Activated T-cell treated with anti-CD3 and anti-CD28 coated beads, Interleukin-2, amount 50 U/mL, for 72 hours (primary cell): ENCODE measurements at regions not wholly inside any gene's neighbourhood (a gene's known extent, or its start where the extent isn't known, plus 50 kb on each side); places are given as distances from the start of the nearest gene placed in this dataset.
"Not testable (repeated sequence)": the region's sequence is repeated elsewhere in the genome, so short reads cannot be mapped to it uniquely, and the experiment has no call there.

Experiments
- ATAC-seq, 2 donors: fragments of 150-1000 bp; cut with Tn5 transposase; replicated peaks in 1 of 2; 2 replicates each; pipeline ENCODE4 v1.10.0; 2021; ENCODE audit warnings: moderate library complexity in 2 of 2, mild to moderate bottlenecking in 1 of 2
- DNase-seq, 2 donors: peaks; one replicate each; pipeline ENCODE4 v3.0.0; 2021 to 2022; ENCODE audit warnings: mixed read lengths in 1 of 2
- H3K27ac Mint-ChIP-seq: one replicate; pipeline ENCODE4 v1.8.0; 2022; ENCODE audit warnings: mild to moderate bottlenecking, moderate library complexity, mixed read lengths
- H3K27me3 Mint-ChIP-seq: one replicate; pipeline ENCODE4 v1.8.0; 2022; ENCODE audit warnings: low read depth, mixed read lengths
- H3K36me3 Mint-ChIP-seq, 2 donors: one replicate each; pipeline ENCODE4 v1.8.0; 2022; ENCODE audit warnings: mixed read lengths in 2 of 2, mild to moderate bottlenecking in 1 of 2; ENCODE audit not compliant: insufficient read depth in 2 of 2
- H3K4me1 Mint-ChIP-seq: one replicate; pipeline ENCODE4 v1.8.0; 2022; ENCODE audit warnings: low read depth, mixed read lengths
- H3K4me3 Mint-ChIP-seq, 2 donors: one replicate each; pipeline ENCODE4 v1.8.0; 2022; ENCODE audit warnings: mild to moderate bottlenecking in 2 of 2, mixed read lengths in 2 of 2, moderate library complexity in 2 of 2
- H3K9me3 Mint-ChIP-seq, 2 donors: one replicate each; pipeline ENCODE4 v1.8.0; 2022; ENCODE audit warnings: mixed read lengths in 2 of 2

- H3K36me3 Mint-ChIP-seq, result peaks cover 2% of the 10 kb centered on the region in 2 donors
- DNase-seq (no peak), ATAC-seq (no peak)
- peaks cover 9 to 10% of the 10 kb centered on the region in 2 donors for H3K9me3 Mint-ChIP-seq
- H3K4me3 Mint-ChIP-seq, result no peak overlapping the region
- no peaks in the 10 kb centered on the region for H3K27me3 Mint-ChIP-seq
- H3K27ac Mint-ChIP-seq, result no peak overlapping the region
- no peaks in the 10 kb centered on the region for H3K4me1 Mint-ChIP-seq
Observed at GRCh38 chr5:90047113-90047512, 362.4 kb downstream of the CETN3 start.

DNA sequence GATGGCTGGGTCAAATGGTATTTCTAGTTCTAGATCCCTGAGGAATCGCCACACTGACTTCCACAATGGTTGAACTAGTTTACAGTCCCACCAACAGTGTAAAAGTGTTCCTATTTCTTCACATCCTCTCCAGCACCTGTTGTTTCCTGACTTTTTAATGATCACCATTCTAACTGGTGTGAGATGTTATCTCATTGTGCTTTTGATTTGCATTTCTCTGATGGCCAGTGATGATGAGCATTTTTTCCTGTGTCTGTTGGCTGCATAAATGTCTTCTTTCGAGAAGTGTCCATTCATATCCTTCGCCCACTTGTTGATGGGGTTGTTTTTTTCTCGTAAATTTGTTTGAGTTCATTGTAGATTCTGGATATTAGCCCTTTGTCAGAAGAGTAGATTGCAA, 369.5 kb downstream of the CETN3 start:
- not testable (repeated sequence) for H3K36me3 Mint-ChIP-seq, H3K27ac Mint-ChIP-seq, H3K27me3 Mint-ChIP-seq, H3K4me1 Mint-ChIP-seq, DNase-seq, ATAC-seq, H3K4me3 Mint-ChIP-seq
- peaks cover 13 to 16% of the 10 kb centered on the region in 2 donors for H3K9me3 Mint-ChIP-seq

DNA sequence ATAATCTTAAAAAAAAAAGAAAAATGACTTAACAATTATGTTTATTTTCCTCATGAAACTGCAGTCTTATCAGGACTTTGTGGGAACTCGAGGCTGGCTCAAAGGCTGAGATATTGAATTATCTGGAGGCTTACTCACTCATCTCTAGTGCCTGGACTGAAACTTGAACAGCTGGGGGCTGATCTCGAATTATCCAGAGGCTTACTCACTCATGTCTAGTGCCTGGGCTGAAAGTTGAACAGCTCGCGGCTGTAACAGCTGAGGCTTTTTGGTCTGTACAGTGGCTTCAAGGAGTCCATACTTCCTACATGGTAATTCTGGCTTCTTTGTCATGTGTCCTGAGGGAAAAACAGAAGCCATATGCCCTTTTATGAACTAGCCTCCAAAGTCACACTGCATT, 371.9 kb downstream of the CETN3 start:
- ATAC-seq (no peak), DNase-seq (no peak)
- no peak overlapping the region for H3K27ac Mint-ChIP-seq
- H3K27me3 Mint-ChIP-seq, result no peaks in the 10 kb centered on the region
- peaks cover 16 to 25% of the 10 kb centered on the region in 2 donors for H3K9me3 Mint-ChIP-seq
- peaks cover 0 to 4% of the 10 kb centered on the region in 2 donors for H3K36me3 Mint-ChIP-seq
- no peak overlapping the region for H3K4me3 Mint-ChIP-seq
- H3K4me1 Mint-ChIP-seq, result no peaks in the 10 kb centered on the region

- DNase-seq (no peak), ATAC-seq (no peak)
- H3K27me3 Mint-ChIP-seq, result no peaks in the 10 kb centered on the region
- H3K4me3 Mint-ChIP-seq, result no peak overlapping the region
- no peaks in the 10 kb centered on the region for H3K4me1 Mint-ChIP-seq
- H3K9me3 Mint-ChIP-seq, result peaks cover 2 to 3% of the 10 kb centered on the region in 2 donors
- H3K27ac Mint-ChIP-seq, result no peak overlapping the region
- H3K36me3 Mint-ChIP-seq, result no peaks in the 10 kb centered on the region
Observed at GRCh38 chr5:90022711-90023053, 386.9 kb downstream of the CETN3 start.

DNA sequence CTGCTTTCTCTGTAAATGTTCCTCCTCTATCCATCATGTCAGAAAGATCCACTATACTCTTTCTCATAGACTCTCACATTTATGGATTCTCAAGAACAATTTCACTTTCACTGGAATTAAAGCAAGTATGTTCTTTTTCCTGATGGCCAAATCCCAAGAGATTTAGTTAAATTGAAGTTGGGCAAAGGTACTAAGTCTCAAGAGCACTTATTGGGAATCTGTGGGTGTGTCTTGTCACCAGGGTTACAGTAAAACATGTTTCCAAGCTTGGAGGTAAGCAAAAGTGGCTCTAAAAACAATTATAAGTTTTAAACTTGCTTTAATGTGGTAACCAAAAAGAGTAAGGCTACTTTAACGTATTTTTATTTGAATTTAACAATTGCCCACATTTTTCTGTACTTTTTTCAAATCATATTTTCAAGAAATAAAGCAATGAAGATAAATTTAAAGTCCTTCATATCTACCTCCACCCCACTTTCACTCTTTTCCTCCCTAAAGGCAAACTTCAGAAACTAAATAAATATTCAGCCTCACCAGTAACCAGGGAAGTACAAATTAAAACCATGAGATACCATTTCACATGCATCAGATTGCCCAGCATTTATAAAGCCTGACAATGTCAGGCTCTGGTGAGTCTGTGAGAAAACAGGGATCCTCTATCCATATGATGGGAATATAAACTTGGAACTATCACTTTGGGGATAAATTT, 387.4 kb downstream of the CETN3 start:
- Mint-ChIP-seq H3K4me3 (no peak overlapping the region), H3K27ac (no peak overlapping the region), H3K27me3 (no peaks in the 10 kb centered on the region), H3K36me3 (no peaks in the 10 kb centered on the region), H3K4me1 (no peaks in the 10 kb centered on the region), H3K9me3 (peaks cover 2 to 3% of the 10 kb centered on the region in 2 donors)
- DNase-seq, result no peak
- ATAC-seq, result no peak

- H3K9me3 Mint-ChIP-seq, result peaks cover 0 to 2% of the 10 kb centered on the region in 2 donors
- no peak overlapping the region for H3K27ac Mint-ChIP-seq
- no peak for ATAC-seq
- H3K27me3 Mint-ChIP-seq, result no peaks in the 10 kb centered on the region
- H3K4me3 Mint-ChIP-seq, result no peak overlapping the region
- no peaks in the 10 kb centered on the region for H3K4me1 Mint-ChIP-seq
- H3K36me3 Mint-ChIP-seq, result no peaks in the 10 kb centered on the region
- DNase-seq, result no peak
Observed at GRCh38 chr5:90020575-90021538, 388.7 kb downstream of the CETN3 start.

DNA sequence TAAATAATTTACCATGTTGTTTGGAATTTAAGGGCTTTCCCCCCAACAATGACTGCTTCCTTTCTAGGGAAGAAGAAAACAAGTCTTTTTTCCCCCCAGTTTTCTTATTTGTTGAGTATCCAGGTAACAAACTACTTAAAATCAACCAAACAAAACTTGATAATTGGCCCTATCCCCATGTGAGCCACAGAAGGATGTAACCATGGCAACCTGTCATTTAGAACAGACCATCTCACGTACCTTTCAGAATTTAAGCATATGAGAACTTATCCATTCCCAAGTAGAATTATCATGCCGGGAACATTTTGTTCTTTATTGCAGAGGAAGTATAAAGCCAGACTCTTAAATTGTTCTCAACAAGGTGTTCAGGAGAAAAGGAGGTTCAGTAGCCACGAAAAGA, 392.3 kb downstream of the CETN3 start:
- H3K9me3 Mint-ChIP-seq, result peaks cover 0 to 5% of the 10 kb centered on the region in 2 donors
- no peak overlapping the region for H3K27ac Mint-ChIP-seq
- no peak overlapping the region for H3K4me3 Mint-ChIP-seq
- ATAC-seq (no peak), DNase-seq (no peak)
- no peaks in the 10 kb centered on the region for H3K4me1 Mint-ChIP-seq
- no peaks in the 10 kb centered on the region for H3K27me3 Mint-ChIP-seq
- H3K36me3 Mint-ChIP-seq, result no peaks in the 10 kb centered on the region

DNA sequence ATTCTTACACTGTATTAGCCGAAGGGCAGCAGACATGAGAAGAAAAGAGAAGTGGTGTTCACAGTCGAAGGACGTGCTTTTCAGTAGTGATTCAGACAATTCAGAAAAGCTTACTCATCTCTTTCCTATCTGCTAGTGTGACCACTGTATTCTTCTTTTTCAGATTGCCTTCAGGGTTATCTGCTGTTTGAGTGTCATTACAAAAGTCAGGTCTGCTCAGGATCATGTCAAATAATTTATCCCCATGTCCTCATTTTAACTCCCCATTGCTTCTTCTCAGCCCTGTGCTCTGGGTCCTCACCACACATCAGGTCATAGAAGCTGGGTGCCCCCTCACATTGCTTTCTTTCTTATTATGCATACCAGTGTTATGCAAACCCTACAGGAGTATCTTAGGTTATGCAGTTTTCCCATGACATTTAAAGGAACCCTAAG, 394.0 kb downstream of the CETN3 start:
- Mint-ChIP-seq H3K4me3 (no peak overlapping the region), H3K9me3 (peaks cover 0 to 3% of the 10 kb centered on the region in 2 donors), H3K4me1 (no peaks in the 10 kb centered on the region), H3K27ac (no peak overlapping the region), H3K36me3 (no peaks in the 10 kb centered on the region), H3K27me3 (no peaks in the 10 kb centered on the region)
- ATAC-seq (no peak), DNase-seq (no peak)

GRCh38 chr5:90014420-90014819, 395.1 kb downstream of the CETN3 start:
- DNase-seq (no peak), ATAC-seq (no peak)
- Mint-ChIP-seq H3K36me3 (no peaks in the 10 kb centered on the region), H3K4me1 (no peaks in the 10 kb centered on the region), H3K4me3 (no peak overlapping the region), H3K27ac (no peak overlapping the region), H3K9me3 (peaks cover 0 to 3% of the 10 kb centered on the region in 2 donors), H3K27me3 (no peaks in the 10 kb centered on the region)

DNA sequence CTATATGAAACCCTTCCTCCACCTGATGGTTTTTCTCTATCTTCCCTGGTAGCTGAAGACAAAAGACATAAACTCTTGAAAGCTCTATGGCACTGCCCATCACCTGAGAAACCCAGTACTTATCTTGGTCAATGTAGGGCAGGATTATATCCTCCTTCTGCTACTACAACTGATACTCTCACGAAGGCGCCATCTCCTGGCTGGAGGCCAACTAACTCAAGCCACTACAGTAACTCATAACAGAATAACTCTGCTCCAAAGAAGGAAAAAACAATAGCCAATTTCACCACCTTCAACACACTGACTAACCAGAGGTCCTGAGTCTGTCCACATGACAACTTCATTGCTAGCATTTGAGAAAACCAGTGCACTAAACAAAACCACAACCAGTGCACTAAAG, 409.2 kb downstream of the CETN3 start:
- no peak for ATAC-seq
- Mint-ChIP-seq H3K4me3 (no peak overlapping the region), H3K9me3 (peaks cover 2 to 8% of the 10 kb centered on the region in 2 donors), H3K27me3 (no peaks in the 10 kb centered on the region), H3K36me3 (no peaks in the 10 kb centered on the region), H3K4me1 (no peaks in the 10 kb centered on the region), H3K27ac (no peak overlapping the region)
- no peak for DNase-seq

DNA sequence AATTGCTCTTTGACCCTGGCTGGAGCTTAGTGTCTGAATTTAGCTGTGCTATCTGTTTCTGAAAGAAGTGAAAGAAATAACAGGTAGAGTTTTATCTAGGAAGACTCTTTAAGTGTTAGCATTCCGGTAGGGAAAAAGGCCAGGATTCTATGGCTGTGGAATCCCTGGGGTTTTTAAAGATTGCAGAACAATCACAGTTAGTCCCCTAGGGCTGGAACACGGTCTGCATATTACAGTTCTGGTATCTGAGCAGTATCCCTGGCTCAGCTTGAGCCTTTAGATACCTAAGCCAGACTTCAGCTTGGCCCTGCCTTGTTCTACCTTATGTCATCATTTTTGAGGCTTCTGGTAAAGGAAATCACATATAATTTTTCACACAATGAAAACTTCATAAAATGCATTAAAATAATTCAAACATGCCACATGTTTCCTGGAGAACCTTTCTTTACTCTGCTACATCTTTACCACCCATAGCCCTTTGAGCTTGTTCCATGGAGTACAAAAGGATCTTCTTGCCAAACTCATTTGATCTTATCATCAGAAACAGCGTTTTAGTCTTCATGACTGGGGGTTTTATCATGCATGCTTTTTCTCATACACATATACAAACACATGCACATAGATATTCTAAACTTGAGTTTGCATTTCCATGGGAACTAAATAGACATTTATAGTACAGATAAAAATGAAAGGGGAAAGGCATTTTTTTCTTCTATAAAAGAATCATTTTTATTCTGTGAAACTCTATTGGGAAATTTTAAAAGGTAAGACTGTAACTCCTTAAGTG, 410.8 kb downstream of the CETN3 start:
- Mint-ChIP-seq H3K9me3 (peaks cover 0 to 4% of the 10 kb centered on the region in 2 donors), H3K4me1 (no peaks in the 10 kb centered on the region), H3K27me3 (no peaks in the 10 kb centered on the region), H3K27ac (no peak overlapping the region), H3K36me3 (no peaks in the 10 kb centered on the region), H3K4me3 (no peak overlapping the region)
- no peak for DNase-seq
- ATAC-seq, result no peak

DNA sequence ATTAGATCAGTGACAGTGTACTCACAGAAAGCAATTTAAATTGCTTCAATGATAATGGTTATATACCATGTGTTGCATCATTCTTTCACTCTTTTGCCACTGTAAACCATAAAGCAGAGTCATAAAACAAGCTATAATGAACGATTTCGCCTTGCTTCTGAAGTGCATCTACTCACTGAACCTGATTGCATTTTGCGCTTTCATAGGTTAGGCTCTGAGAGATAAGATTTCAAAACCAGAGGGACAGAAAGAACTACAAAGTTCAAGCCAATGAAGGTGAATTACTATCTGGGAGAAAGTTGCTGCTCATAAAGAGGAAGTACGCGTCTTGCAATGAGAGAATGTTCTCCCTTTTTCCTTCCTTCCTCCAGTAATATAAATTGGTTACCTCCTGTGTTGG, 412.7 kb downstream of the CETN3 start:
- H3K36me3 Mint-ChIP-seq, result no peaks in the 10 kb centered on the region
- DNase-seq, result no peak
- no peak overlapping the region for H3K4me3 Mint-ChIP-seq
- no peak overlapping the region for H3K27ac Mint-ChIP-seq
- no peak for ATAC-seq
- H3K27me3 Mint-ChIP-seq, result no peaks in the 10 kb centered on the region
- H3K4me1 Mint-ChIP-seq, result no peaks in the 10 kb centered on the region
- H3K9me3 Mint-ChIP-seq, result peaks cover 0 to 1% of the 10 kb centered on the region in 2 donors

GRCh38 chr5:89996335-89996734, 413.2 kb downstream of the CETN3 start:
- ATAC-seq, result no peak
- no peaks in the 10 kb centered on the region for H3K4me1 Mint-ChIP-seq

More at GRCh38 chr5:89996335-89996734, 413.2 kb downstream of the CETN3 start:
- Mint-ChIP-seq H3K36me3 (no peaks in the 10 kb centered on the region), H3K27ac (no peak overlapping the region), H3K9me3 (peaks cover 0 to 1% of the 10 kb centered on the region in 2 donors), H3K4me3 (no peak overlapping the region), H3K27me3 (no peaks in the 10 kb centered on the region)
- no peak for DNase-seq
